ENCODE measurements at regions not wholly inside any gene's neighbourhood (a gene's known extent, or its start where the extent isn't known, plus 50 kb on each side); places are given as distances from the start of the nearest gene placed in this dataset.

GRCh38 chr1:194252199-194252598, 1065.8 kb upstream of the B3GALT2 start:
- no peak for TF ChIP-seq CTCF (IDR thresholded peaks at IDR 0.05; ENCODE audit: low read depth, low read length)
- no peak for DNase-seq
- H3K27me3 ChIP-seq: no peaks in the 10 kb centered on the region
- H3K36me3 ChIP-seq: no peaks in the 10 kb centered on the region
- H3K4me3 ChIP-seq (ENCODE audit: low read depth, low read length): no peak overlapping the region
- H3K9me3 ChIP-seq: no peaks in the 10 kb centered on the region
- H3K4me1 ChIP-seq: no peaks in the 10 kb centered on the region

- no peak overlapping the region for H3K4me3 ChIP-seq (ENCODE audit: low read depth, low read length)
- H3K27me3 ChIP-seq: no peaks in the 10 kb centered on the region
- no peak for TF ChIP-seq CTCF (IDR thresholded peaks at IDR 0.05; ENCODE audit: low read depth, low read length)
- no peaks in the 10 kb centered on the region for H3K36me3 ChIP-seq
- H3K9me3 ChIP-seq: no peaks in the 10 kb centered on the region
- DNase-seq: no peak
- H3K4me1 ChIP-seq: no peaks in the 10 kb centered on the region
Measured at GRCh38 chr1:194241215-194241614, 1054.8 kb upstream of the B3GALT2 start.

- no peak for TF ChIP-seq CTCF (IDR thresholded peaks at IDR 0.05; ENCODE audit: low read depth, low read length)
- no peak for DNase-seq
- H3K36me3 ChIP-seq: no peaks in the 10 kb centered on the region
Measured at GRCh38 chr1:194233069-194233468, 1046.7 kb upstream of the B3GALT2 start.

GRCh38 chr1:194230351-194231144, 1044.1 kb upstream of the B3GALT2 start:
- Histone ChIP-seq H3K36me3 (no peaks in the 10 kb centered on the region), H3K27me3 (no peaks in the 10 kb centered on the region), H3K4me3 (ENCODE audit: low read depth, low read length) (no peak overlapping the region), H3K4me1 (peaks cover 10% of the 10 kb centered on the region), H3K9me3 (no peaks in the 10 kb centered on the region)
- DNase-seq: no peak
- TF ChIP-seq CTCF (IDR thresholded peaks at IDR 0.05; ENCODE audit: low read depth, low read length): no peak

More at GRCh38 chr1:194233069-194233468, 1046.7 kb upstream of the B3GALT2 start:
- H3K4me1 ChIP-seq: peaks cover 10% of the 10 kb centered on the region
- no peaks in the 10 kb centered on the region for H3K27me3 ChIP-seq
- no peaks in the 10 kb centered on the region for H3K9me3 ChIP-seq
- H3K4me3 ChIP-seq (ENCODE audit: low read depth, low read length): no peak overlapping the region

GRCh38 chr1:194228427-194228826, 1042.0 kb upstream of the B3GALT2 start:
- Histone ChIP-seq H3K4me3 (ENCODE audit: low read depth, low read length) (no peak overlapping the region), H3K27me3 (no peaks in the 10 kb centered on the region), H3K4me1 (peaks cover 6% of the 10 kb centered on the region), H3K36me3 (no peaks in the 10 kb centered on the region), H3K9me3 (no peaks in the 10 kb centered on the region)
- no peak for TF ChIP-seq CTCF (IDR thresholded peaks at IDR 0.05; ENCODE audit: low read depth, low read length)
- DNase-seq: no peak

- Histone ChIP-seq H3K36me3 (no peaks in the 10 kb centered on the region), H3K27me3 (no peaks in the 10 kb centered on the region), H3K4me1 (peaks cover 6% of the 10 kb centered on the region), H3K9me3 (no peaks in the 10 kb centered on the region), H3K4me3 (ENCODE audit: low read depth, low read length) (no peak overlapping the region)
- DNase-seq: no peak
- TF ChIP-seq CTCF (IDR thresholded peaks at IDR 0.05; ENCODE audit: low read depth, low read length): no peak
Measured at GRCh38 chr1:194227161-194227560, 1040.7 kb upstream of the B3GALT2 start.
